IPS-18a (cell line): ENCODE measurements at regions not wholly inside any gene's neighbourhood (a gene's known extent, or its start where the extent isn't known, plus 50 kb on each side); places are given as distances from the start of the nearest gene placed in this dataset.

Experiments
- H3K27ac ChIP-seq: one replicate; pipeline ENCODE4 v1.5.1; 2013; ENCODE audit warnings: low read length
- H3K27me3 ChIP-seq: one replicate; pipeline ENCODE4 v1.6.1; 2013; ENCODE audit warnings: mild to moderate bottlenecking, low read length; ENCODE audit not compliant: control insufficient read depth, insufficient read depth
- H3K36me3 ChIP-seq: one replicate; pipeline ENCODE4 v1.6.1; 2013; ENCODE audit warnings: low read depth, low read length; ENCODE audit not compliant: control insufficient read depth
- H3K4me1 ChIP-seq: one replicate; pipeline ENCODE4 v1.6.1; 2013; ENCODE audit warnings: low read depth, low read length; ENCODE audit not compliant: control insufficient read depth
- H3K4me3 ChIP-seq: one replicate; pipeline ENCODE4 v1.5.1; 2013; ENCODE audit warnings: low read length
- H3K9ac ChIP-seq: one replicate; pipeline ENCODE4 v1.6.1; 2013; ENCODE audit warnings: mild to moderate bottlenecking, low read length, moderate library complexity
- H3K9me3 ChIP-seq: one replicate; pipeline ENCODE4 v1.6.1; 2013; ENCODE audit warnings: low read depth, low read length; ENCODE audit not compliant: control insufficient read depth

DNA sequence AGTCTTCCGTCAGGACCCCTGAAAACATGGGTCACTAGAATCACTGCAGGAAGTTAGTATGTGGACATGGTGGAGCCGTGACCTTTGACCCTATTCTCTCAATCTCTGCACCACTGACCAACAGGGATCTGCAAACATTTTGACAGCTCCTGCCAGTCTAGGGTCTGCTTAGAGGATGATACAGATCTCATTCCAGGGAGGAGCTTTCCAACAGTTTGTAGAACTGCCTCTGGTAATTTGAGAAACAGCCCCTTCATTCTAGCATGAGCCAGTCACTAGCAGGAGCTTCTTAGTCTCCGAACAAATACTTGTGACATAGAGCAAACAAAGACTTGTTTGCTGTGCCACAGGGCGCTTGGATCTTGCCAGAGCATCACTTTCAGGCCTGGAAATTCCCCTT, 270.3 kb upstream of the CFAP20DC start:
- Histone ChIP-seq H3K4me3 (no peak overlapping the region), H3K9ac (no peak overlapping the region), H3K27ac (no peak overlapping the region), H3K36me3 (no peaks in the 10 kb centered on the region), H3K9me3 (no peaks in the 10 kb centered on the region), H3K27me3 (no peaks in the 10 kb centered on the region), H3K4me1 (no peaks in the 10 kb centered on the region)

DNA sequence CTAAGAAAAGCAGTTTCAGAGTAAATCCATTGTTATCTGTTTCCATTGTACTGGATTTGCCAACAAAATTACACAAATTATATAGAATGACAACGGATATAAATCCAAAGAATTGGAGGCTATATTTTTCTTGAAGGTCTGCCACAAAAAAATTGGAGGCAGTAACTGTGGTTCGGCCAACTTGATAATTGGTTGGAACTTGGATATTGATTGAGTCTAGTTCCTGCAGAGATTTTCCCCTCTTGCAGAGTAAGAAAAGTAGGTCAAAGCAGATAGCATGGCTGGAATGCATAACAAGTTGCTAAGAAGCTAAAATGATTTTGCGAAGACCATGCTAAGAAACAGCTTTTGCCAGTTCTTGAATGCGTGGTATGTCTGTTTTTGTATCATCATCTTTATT, 269.6 kb upstream of the CFAP20DC start:
- Histone ChIP-seq H3K9ac (no peak overlapping the region), H3K36me3 (no peaks in the 10 kb centered on the region), H3K4me1 (no peaks in the 10 kb centered on the region), H3K27me3 (no peaks in the 10 kb centered on the region), H3K4me3 (no peak overlapping the region), H3K27ac (no peak overlapping the region), H3K9me3 (no peaks in the 10 kb centered on the region)

DNA sequence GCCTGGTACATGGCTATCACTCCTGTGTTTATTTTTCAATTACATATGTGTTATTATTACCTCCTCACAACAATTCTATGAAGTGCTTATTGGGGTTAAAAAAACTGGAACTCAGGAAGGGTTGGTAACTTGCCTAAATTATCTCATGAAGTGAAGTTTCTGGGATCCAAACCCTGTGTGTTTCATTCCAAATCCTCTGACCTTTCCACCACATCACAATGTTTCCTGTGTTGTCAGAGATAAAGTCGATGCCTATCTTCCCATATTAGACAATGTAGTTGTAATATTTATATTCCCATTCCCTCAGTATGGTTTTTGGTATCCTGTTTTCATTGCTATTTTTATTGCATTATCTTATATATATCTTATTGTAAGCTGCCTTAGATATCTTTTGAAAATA, 269.1 kb upstream of the CFAP20DC start:
- H3K27ac ChIP-seq, result no peak overlapping the region
- no peak overlapping the region for H3K4me3 ChIP-seq
- no peaks in the 10 kb centered on the region for H3K27me3 ChIP-seq
- no peaks in the 10 kb centered on the region for H3K4me1 ChIP-seq
- H3K36me3 ChIP-seq, result no peaks in the 10 kb centered on the region
- H3K9ac ChIP-seq, result no peak overlapping the region
- H3K9me3 ChIP-seq, result no peaks in the 10 kb centered on the region

DNA sequence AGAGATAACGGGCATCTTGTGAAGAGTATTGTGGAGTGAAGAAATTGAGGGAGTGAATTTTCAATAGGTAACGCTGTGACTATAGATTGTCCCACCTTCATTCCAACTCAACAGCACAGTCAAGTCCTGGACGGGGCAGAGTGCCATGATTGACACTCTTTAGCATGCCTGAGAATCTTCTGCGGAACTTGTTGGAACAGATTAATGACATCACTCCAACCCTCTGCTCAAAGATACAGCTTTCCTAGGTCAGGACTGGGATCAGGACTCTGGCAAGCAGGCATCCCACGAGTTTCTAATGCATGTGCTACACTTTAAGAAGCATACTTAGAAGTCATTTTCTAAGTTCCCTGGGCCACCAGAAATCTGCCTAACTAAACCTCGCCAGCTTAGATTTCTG, 267.6 kb upstream of the CFAP20DC start:
- no peaks in the 10 kb centered on the region for H3K27me3 ChIP-seq
- H3K27ac ChIP-seq, result no peak overlapping the region
- no peaks in the 10 kb centered on the region for H3K36me3 ChIP-seq
- no peak overlapping the region for H3K4me3 ChIP-seq
- no peaks in the 10 kb centered on the region for H3K9me3 ChIP-seq
- H3K4me1 ChIP-seq, result no peaks in the 10 kb centered on the region
- no peak overlapping the region for H3K9ac ChIP-seq

DNA sequence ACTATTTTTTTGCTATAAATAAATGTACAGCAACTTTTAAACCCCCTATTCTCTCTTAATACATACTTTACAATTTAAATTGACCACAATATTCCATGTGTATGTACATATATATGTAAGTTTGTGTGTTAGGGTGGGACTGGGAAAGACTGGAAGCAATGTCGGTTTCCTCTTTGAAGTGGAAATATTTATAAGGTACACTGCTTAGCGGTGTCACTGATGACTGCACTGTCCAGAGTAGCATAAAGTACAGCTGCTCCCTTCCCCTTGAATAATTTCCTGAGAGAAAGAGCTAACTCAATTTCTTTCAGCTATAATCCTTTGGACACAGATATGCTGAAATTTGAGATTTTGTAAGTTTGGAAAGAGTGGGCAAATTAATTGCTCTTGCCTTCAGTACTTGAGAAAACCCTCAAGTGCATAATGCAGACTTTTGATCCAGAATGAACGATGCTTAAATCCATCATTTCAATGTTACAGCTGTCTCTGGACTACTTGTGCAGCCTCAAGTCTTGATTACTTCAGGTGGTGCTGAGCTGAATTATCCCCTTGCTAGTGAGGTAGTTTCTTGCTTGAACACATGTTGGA, 267.0 kb upstream of the CFAP20DC start:
- no peaks in the 10 kb centered on the region for H3K36me3 ChIP-seq
- no peak overlapping the region for H3K9ac ChIP-seq

DNA sequence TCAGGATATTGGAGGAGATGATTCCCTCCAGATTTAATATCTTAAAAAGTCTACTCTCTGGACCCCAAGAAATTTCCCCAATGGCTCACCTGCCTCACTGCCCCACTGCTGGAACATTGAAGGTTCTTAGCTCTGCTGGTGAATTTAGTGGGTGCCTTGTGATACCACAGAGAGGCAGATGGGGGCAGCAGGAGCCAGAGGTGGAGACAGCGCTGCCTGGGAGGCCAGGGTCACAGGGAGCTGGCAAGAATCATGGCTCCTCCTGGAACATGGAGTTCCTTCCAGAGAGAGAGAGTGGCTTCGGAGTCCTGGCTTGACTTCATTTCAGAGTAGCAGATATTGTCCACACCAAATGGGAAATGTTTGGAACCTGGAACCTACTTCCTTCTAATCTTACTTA, 263.5 kb upstream of the CFAP20DC start:
- Histone ChIP-seq H3K4me3 (no peak overlapping the region), H3K36me3 (no peaks in the 10 kb centered on the region), H3K27me3 (no peaks in the 10 kb centered on the region), H3K27ac (no peak overlapping the region), H3K4me1 (no peaks in the 10 kb centered on the region), H3K9ac (no peak overlapping the region), H3K9me3 (no peaks in the 10 kb centered on the region)

More for the DNA sequence above, 267.0 kb upstream of the CFAP20DC start:
- H3K9me3 ChIP-seq, result no peaks in the 10 kb centered on the region
- H3K27me3 ChIP-seq, result no peaks in the 10 kb centered on the region
- no peak overlapping the region for H3K27ac ChIP-seq
- no peak overlapping the region for H3K4me3 ChIP-seq
- no peaks in the 10 kb centered on the region for H3K4me1 ChIP-seq

DNA sequence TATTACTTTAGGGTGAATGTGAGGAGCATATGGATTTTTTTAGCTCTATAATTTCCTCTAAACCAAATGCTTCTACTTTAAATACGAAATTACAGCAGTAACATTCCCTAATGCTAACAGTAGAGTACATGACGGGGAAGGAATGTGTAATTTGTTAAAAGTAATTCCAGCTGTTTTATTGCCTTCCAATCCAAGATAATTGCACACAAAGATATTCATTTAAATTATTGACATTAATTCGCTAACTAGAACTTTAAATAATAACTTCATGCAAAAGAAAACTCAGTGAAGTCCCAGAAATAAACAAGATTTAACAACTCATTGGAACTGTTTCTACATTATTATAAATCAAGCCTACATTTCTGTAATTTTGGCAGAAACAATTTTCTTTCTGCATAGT, 261.4 kb upstream of the CFAP20DC start:
- Histone ChIP-seq H3K36me3 (no peaks in the 10 kb centered on the region), H3K27ac (no peak overlapping the region), H3K27me3 (no peaks in the 10 kb centered on the region), H3K4me1 (no peaks in the 10 kb centered on the region), H3K9ac (no peak overlapping the region), H3K9me3 (no peaks in the 10 kb centered on the region), H3K4me3 (no peak overlapping the region)

DNA sequence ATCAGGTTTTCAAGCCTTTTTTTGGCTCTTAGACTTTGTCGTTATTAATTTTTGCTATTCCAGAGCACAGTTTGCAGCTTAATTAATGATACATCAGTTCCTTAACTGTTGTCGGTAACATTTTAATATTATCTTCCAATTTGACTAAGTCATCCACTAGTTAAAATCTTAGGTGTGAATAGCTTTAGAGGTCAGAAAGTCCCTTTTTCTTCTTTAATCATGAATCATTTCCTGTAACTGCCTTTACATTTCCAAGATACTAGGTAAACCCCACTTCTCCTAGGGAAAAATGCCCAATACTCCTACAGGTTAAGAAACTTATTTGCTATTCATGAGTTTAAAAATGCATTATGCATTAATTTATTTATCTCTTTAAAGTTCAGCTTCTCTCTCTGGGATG, 260.9 kb upstream of the CFAP20DC start:
- Histone ChIP-seq H3K36me3 (no peaks in the 10 kb centered on the region), H3K27me3 (no peaks in the 10 kb centered on the region), H3K9ac (no peak overlapping the region), H3K4me1 (no peaks in the 10 kb centered on the region), H3K9me3 (no peaks in the 10 kb centered on the region), H3K4me3 (no peak overlapping the region), H3K27ac (no peak overlapping the region)

DNA sequence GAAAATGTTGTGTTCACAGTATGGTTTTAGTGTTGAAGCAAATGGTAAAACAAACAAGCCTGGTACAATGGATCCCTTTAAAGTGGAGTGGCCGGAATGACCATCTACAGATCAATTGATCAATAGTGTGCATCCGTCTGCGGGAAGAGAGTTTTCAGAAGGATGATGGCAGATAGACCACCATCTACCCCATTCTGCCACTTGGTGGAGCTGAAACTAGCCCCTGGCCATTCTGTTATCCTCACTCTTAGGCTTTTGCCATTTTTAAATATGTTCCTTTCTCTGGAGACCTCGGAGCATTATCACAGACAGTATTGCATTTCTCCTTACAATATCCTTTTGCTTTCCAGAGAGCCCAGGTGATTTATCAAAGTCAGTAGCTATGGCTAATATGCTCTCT, 258.9 kb upstream of the CFAP20DC start:
- Histone ChIP-seq H3K4me1 (no peaks in the 10 kb centered on the region), H3K9ac (no peak overlapping the region)

DNA sequence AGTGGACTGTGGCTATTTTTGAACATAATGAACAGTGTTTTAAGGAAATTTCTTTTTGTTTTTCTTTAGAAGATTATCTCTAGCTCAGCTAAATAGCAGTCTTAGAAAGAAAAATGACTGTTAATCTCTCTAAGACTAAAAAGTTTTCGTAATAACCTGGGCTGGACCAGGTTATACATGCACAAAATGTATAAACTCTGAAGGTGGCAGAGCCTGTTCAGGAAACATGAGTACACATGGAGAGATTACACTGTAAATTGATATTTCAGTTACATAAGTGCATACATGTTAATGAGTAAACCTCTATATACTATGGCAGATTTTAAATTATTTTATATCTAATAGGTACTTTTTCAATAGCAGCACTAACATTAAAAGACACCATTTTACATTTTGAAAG, 258.2 kb upstream of the CFAP20DC start:
- Histone ChIP-seq H3K9me3 (no peaks in the 10 kb centered on the region), H3K36me3 (no peaks in the 10 kb centered on the region), H3K4me3 (no peak overlapping the region), H3K9ac (no peak overlapping the region), H3K27me3 (no peaks in the 10 kb centered on the region), H3K27ac (no peak overlapping the region), H3K4me1 (no peaks in the 10 kb centered on the region)

More for the DNA sequence above, 258.9 kb upstream of the CFAP20DC start:
- no peaks in the 10 kb centered on the region for H3K9me3 ChIP-seq
- no peak overlapping the region for H3K27ac ChIP-seq
- H3K27me3 ChIP-seq, result no peaks in the 10 kb centered on the region
- H3K4me3 ChIP-seq, result no peak overlapping the region
- no peaks in the 10 kb centered on the region for H3K36me3 ChIP-seq

DNA sequence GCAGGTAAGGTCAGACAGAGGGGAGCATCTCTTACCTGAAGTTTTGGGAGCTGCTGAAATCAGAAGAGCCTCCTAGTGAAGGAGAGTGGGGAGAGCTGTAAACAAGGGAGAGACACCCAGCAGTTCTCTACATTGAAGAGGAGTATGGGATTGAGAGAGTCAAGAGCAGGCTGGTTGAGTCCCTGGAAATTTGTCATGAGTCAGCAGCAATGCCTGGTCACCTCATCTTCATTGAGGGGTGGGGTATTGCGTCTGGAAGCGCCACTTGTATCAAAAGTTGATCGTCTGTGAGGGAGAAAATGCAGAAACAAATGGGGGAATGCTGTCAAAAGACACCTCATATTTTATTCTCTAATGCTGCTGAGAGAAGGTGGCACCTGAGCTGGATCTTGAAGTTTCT, 256.6 kb upstream of the CFAP20DC start:
- no peak overlapping the region for H3K27ac ChIP-seq
- H3K4me3 ChIP-seq, result no peak overlapping the region
- H3K9ac ChIP-seq, result no peak overlapping the region
- no peaks in the 10 kb centered on the region for H3K36me3 ChIP-seq
- no peaks in the 10 kb centered on the region for H3K9me3 ChIP-seq
- H3K4me1 ChIP-seq, result no peaks in the 10 kb centered on the region
- H3K27me3 ChIP-seq, result no peaks in the 10 kb centered on the region

DNA sequence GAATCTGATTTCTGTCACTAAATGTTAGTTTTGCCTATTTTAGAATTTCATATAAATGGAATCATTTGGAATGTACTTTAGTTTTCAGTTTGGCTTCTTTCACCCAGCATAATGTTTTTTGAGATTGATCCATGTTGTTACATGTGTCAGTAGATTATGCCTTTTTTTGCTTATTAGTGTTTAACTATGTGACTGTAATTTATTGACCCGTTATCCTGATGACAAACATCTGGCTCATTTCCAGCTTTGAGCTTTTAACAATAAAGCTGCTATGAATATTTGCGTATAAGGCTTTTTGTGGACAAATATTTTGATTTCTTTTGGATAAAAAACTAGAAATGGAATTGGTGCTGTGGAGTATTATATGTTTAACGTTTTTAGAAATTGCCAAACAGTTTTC, 254.5 kb upstream of the CFAP20DC start:
- Histone ChIP-seq H3K4me1 (no peaks in the 10 kb centered on the region), H3K27ac (no peak overlapping the region), H3K9me3 (no peaks in the 10 kb centered on the region), H3K9ac (no peak overlapping the region), H3K4me3 (no peak overlapping the region), H3K27me3 (no peaks in the 10 kb centered on the region), H3K36me3 (no peaks in the 10 kb centered on the region)
